RCC 7860 (cell line): ENCODE measurements at regions not wholly inside any gene's neighbourhood (a gene's known extent, or its start where the extent isn't known, plus 50 kb on each side); places are given as distances from the start of the nearest gene placed in this dataset.
"Not testable (repeated sequence)": the region's sequence is repeated elsewhere in the genome, so short reads cannot be mapped to it uniquely, and the experiment has no call there.

Experiments
- DNase-seq: peaks from one replicate; pipeline ENCODE4 v3.0.0-alpha.2; 2015; ENCODE audit warnings: low spot score
- FAIRE-seq: peaks from 2 replicates; lab custom pipeline; 2012; peaks lifted over from hg19 to GRCh38; lab: Jason Lieb, UNC

DNA sequence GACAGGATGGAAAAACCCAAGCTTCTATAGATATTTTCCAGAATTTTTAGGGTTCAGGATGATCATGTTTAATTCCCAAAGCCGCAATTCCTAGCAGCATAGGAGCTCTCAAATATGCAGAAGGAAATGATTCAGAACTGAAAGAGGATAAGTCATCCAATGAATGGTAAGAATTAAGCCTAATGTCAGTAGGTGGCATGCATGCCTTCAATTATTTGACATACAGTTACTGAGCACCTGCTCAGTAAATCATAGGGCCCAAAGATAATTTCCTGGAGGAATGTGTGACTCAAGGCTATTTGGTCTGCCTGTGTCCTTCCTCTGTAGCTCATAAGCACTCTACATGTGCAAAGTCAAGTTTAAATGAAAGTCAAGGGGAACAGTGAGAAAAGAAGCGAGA lies 116.8 kb upstream of the SLC38A4 start:
- DNase-seq: peak; percentile 61
- FAIRE-seq: peak; percentile 68

DNA sequence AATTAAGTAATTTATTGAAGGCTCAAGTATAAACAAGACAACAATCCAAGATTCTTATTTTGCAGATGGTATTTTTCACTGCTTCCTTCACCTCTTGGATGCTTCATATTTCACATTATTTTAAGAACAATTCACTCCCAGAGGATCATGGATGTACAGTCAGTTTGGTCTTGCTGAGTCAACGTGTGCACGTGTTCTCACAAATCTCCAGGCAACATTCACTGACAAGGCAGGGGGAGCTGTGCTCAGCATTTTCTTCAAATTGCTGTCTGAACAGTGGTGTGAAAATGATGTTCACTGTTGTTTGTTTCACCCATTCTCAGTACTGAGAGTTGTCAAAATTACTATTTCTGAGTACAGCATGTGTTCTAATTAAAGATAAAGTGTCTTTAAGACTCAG lies 118.3 kb upstream of the SLC38A4 start:
- DNase-seq (peak; percentile 45), FAIRE-seq (peak; percentile 29)

DNA sequence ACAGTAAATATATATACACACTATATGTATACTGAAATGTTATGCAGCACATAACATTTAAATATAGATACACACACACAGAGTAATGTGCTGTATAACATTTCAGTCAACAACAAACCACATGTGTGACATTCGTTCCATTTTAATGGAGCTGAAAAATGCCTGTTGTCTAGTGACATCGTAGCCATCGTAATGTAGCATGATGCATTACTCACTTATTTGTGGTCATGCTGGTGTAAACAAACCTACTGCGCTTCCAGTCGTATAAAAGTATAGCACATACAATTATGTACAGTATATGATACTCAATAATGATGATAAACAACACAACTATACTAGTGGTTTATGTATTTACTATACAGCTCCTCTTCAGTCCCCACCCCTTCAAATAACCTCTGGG lies 119.0 kb upstream of the SLC38A4 start:
- no peak for FAIRE-seq
- DNase-seq: no peak

DNA sequence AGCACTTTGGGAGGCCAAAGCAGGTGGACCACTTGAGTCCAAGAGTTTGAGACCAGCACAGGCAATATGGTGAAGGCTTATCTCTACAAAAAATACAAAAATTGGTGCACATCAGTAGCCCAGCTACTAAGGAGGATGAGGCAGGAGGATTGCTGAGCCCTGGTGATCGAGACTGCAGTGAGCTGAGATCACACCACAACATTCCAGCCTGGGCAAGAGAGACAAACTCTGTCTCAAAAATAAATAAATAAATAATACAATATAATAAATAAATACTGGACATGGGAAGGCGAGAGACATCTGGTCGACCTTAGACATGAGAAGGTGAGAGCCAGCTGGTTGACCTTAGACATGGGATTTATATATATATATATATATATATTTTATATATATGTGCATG lies 119.8 kb upstream of the SLC38A4 start:
- DNase-seq (no peak), FAIRE-seq (no peak)

DNA sequence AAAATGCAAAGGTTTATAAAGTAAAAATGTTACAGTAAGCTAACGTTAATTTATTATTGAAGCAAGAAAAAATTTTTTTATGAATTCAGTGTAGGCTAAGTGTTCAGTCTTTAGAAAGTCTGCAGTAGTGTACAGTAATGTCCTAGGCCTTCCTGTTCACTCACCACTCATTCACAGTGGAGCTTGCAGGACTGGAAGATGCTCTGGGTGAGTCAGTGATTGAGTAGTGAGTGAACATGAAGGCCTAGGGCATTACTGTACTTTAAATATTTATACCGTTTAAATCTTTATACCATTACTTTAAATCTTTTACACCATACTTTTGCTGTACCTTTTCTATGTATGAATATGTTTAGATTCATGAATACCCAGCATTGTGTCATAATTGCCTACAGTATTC lies 120.3 kb upstream of the SLC38A4 start:
- FAIRE-seq: no peak
- no peak for DNase-seq

DNA sequence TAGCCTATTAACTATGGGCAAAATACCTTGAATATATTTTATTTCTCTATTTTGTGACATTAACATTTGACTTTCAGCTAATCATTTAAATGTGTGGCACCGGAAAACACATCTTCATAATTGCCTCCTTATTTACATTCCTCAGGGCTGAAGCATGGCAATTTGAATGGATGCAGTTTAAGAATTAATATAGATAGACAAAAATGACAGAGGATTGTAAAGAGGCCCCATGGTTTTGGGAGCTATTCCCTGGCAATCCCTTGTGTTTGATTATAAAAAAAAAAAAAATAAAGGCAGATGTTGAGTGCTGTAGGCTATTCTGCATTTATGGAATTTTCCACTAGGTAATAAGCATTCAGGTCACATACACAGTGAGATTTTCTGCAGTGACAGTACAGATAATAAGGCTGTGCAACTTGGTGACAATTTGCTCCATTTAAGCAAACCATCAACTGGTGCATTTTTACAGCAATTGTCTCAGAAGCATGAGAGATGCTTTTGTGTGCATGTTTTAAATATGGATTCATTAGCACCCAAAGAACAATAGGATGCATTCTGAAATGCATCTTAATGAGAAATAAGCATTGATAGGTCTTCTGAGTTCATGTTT lies 123.2 kb upstream of the SLC38A4 start:
- FAIRE-seq: no peak

DNA sequence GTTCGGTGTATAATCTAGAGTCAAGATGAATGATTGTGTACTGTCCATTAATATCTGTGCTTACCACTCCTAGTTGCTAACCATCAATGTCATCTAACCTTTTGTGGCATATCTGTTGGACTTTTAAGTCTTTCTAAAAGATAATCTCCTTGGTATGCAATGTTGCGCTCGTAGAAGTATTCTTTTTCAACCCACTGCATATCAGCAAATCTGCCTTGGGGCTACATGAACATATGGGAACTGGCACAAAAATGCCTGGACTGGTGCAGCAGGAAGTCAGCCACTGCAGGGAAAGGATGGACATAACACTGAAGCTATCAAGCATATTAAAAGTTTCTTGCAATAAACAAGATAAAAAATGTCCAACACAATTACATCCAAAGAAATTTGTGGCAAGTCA lies 124.3 kb upstream of the SLC38A4 start:
- FAIRE-seq: no peak
- DNase-seq: no peak

More for the DNA sequence above, 123.2 kb upstream of the SLC38A4 start:
- DNase-seq: no peak

DNA sequence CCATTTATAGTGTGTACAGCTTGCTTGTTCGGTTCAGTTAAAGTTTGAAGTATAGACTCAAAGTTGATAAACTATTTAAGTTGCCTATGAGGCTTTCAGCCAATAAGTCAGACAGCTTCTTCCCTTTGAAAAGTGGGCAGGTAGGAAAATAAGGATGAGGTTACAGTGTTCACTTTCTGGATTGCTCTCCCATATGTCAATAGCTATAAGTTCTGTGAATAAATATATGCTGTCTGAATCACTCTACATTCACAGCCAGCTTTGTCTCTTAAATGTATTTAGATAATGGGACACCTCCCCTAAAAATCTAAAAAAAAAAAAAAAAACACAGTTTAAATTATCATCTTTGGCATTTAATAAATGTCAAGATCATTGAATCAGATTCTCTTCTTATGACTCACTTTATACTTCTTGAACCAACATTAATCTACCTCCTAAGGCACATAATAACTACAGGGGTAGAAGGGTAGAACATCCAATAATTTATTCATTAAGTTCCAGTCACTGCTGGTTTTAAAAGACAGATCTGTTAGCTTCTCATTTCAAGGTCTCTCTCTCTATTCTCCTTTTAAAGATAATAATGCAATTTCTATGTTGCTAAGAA lies 126.4 kb upstream of the PCED1B start:
- no peak for FAIRE-seq
- no peak for DNase-seq

DNA sequence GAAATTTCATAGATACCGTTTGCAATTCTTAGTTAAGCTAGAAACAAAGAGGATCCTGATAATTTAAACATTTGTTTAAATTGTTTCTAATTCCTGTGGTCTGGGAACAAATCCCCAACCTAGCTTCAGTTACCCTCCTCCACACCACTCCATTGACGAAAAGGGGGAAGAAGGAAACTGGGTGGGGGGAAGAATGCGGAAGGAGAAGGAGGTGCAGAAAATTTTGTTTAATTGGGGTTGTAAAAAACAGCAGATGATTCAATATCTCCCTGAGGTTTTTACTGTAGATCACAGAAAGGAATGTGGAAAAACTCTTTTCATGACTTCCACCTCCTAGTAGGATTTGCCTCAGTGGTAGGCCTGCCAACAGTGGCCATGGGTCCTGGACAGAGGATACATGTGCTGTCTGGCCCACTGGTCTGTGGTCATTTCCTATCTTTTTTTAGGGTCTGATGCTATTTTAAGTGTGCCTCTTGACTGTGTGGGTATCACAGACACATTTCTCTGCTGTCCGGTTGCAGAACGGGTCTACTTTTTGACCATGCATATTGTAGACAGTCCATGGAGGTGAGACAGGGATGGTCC lies 122.9 kb upstream of the PCED1B start:
- DNase-seq (no peak), FAIRE-seq (no peak)

DNA sequence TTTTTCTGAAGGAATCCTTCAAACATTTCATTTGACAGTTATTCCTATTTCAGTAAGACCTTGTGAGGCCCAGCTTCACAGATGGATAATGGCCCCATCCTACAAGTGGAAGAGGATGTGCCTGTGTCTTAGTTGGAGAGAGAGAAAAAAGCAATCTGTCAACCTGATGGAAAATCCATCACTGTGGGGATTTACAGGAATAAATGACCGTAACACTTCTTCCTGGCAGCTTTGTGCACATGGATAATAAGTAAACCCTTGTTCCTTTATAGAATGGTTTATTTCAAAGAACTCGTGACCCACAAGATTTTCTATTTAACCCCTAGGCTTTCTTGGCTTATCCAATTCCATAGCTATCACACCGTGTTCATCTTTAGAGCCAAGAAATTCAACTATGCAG lies 121.4 kb upstream of the PCED1B start:
- DNase-seq (no peak), FAIRE-seq (peak; percentile 77)

DNA sequence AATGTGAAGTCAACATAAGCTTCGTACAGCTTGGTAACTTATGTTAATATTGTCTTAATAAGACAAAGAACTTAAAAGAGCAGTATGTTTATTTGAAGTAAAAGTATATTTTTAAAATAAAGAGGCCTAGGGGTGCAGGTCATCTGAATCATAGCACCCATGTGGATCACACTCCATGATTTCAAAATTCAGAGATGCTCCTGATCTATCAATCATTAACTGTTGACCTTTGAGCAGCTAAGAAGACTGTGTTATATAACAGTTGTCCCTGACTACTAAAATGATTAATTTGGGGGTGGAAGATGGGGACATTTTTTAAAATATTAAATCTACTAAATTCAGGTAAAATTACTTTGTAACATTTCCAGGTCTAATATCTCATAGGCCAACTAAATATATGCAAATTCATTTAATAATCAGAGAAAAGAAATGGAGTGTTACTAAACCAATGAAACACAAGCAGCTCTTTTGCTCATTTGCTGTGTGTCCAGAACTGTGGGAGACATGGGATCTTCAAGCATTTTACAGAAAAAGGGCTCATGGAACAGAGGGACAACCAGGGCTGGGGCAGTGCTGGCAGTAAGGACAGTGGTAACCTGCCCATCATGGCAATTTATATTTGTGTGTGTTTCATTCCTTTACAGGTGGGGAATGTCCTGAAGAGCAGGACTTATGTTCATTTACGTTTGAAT lies 120.7 kb upstream of the PCED1B start:
- FAIRE-seq (peak; percentile 30), DNase-seq (no peak)

DNA sequence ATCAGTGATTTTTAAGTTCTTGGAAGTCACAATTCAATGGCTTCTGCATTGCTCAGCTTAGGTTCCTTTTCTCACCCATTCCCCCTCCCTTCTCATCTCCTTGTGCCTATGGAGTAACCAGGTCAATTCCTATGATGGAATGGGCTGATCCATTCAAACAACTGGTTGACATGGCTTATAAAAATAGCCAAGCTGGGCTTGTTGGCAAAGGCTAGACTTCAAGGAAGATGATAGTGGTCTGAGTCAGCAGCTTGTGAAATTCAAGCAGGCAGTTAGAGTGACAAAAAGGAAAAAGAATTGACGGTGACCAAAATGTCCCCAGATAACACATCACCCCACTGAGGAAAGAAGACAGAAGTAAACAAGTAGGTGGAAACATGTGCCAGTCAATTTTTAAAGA lies 119.9 kb upstream of the PCED1B start:
- DNase-seq: peak; percentile 93
- FAIRE-seq: peak; percentile 97

DNA sequence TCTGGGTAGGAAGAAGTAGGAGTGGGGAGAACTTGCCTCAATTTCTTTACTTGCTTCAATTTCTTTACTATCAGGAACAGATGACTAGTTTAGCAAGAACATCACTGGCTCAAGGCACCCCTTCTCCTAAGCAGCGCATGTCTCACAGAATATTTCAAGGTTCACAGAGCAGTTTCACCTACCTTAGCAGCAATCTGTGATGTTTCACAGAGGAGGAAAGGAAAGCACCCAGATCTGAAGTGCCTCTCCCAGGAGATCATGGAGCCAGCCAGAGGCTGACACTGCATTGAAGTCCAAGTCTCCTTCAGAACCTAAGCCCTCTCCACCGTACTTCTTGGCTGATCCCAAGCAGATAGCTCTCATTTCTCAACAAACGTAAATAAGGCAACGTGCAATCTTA lies 118.7 kb upstream of the PCED1B start:
- DNase-seq (no peak), FAIRE-seq (no peak)

DNA sequence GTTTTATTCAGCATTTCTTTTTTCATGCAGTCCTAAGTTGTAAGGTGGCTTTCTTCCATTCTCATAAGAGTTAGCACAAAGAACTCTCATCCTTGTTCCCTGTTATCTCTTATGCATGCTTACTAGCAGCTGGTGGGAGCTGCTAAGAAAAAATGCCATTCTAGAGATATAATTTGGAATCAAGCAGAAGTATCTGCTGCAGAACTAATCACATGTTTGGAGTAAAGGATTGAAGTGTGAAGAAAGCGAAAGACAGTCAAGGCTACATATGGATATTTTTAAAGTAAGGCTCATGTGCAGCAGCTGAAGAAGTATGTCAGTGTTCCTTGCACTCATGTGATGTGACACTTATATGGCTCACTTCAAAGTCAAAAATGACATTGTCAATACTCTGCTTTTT lies 116.2 kb upstream of the PCED1B start:
- DNase-seq (no peak), FAIRE-seq (no peak)

DNA sequence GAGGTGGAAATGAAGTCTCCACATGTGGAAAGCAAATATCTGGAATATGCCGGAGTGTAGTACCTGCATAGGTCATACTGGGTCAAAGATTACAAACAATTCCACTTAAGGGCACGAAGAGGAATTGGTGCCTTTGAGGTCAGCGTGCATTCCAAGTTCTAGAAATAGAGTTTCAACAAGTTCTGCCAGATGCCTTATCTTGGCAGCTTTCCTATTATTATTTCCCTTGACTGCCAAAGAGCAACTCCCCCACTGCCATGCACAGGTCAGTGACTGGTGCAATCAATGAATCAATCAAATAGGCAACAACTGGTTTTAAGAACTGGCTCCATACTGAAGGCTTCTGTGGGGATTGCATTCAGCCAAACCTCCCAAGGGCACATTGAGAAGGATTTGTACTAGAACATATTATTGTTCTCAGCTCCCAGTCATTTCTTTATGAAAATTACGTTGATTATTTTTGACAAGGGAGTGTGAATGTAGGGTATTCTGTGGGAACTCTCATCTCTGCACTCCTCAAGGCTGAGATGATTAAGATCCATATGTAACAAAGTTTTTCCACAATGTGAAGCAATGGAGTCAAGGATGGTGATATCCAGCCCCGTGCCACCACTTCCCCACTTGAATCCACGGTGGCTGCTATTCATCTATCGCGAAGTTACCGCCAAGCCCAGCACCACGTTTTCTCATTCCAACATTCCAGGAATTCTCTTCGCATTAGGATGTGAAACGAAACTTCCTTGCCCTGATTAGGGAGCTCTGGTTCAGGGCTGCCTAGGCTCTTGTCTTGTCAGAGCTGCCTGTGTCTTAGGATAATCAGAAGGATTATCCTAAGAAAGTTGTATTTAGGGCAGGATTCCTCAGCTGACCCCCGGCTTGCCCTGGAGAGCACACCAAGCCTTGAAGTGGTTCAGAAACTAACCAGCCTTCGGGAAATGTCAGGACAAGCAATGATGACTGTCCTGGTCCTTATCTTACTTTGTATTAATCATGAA lies 115.1 kb upstream of the PCED1B start:
- FAIRE-seq (peak; percentile 73), DNase-seq (peak; percentile 79)

DNA sequence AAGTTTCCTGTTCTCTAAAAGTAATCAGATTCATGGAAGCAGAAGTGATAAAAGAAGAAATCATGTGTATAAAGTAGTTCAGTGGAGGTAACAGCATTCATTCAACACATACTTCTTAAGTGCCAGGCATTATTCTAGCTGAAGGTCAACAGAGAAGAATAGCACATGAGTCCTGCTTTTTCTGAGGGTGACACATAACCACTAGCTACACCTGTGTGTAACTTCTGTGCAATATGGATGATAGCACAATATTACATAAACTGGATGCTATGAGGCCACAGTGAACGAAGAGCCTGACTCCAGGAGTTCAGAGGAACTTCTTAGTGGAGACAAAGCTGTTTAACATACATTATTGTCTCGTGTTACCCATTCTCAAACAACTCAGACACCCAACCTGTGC lies 114.3 kb upstream of the PCED1B start:
- DNase-seq: peak; percentile 21
- FAIRE-seq: no peak

DNA sequence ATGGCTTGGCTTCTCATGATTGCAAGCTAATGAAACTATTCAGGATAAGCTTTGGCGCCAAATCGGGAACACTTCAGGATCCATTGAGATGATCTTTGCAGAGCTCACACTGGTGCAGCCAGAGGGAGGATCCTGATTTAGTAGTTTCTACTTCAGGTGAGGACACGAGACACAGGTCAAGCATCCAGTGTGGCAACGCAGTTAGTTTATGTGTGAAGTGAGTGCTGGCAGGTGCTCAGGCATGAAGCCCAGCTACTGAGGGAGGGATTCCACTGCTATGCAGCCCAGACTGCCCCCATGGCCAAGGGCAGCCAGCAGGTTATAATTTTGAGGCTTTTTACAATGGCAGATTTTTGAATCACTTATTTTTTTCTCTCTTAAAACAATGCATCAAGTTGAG lies 113.5 kb upstream of the PCED1B start:
- DNase-seq: no peak
- FAIRE-seq: no peak

DNA sequence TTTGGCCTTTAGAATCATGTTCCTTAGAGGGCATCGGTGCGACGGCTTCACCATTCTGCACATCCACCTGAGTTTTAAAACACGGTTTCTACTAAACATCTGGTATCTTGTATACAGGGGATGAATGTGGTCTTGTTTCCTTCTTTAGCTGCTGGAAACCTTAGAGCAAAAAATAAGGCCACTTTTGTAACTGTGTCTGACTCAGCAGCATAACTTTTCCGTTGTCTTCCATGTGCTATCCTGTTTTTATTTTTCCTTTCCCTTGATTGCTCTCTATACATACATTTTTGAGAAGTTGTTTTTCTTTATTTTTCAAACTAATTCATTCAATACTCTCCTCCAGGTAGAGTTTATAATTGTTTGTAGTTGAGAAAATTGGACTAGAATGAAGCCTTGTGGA lies 108.8 kb upstream of the PCED1B start:
- DNase-seq (no peak), FAIRE-seq (no peak)

DNA sequence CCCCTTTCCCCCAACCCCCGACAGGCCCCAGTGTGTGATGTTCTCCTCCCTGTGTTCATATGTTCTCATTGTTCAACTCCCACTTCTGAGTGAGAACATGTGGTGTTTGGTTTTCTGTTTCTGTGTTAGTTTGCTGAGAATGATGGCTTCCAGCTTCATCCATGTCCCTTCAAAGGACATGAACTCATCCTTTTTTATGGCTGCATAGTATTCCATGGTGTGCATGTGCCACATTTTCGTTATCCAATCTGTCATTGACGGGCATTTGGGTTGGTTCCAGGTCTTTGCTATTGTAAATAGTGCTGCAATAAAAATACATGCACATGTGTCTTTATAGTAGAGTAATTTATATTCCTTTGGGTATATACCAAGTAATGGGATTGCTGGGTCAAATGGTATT lies 105.5 kb upstream of the PCED1B start:
- DNase-seq, FAIRE-seq: not testable (repeated sequence)

DNA sequence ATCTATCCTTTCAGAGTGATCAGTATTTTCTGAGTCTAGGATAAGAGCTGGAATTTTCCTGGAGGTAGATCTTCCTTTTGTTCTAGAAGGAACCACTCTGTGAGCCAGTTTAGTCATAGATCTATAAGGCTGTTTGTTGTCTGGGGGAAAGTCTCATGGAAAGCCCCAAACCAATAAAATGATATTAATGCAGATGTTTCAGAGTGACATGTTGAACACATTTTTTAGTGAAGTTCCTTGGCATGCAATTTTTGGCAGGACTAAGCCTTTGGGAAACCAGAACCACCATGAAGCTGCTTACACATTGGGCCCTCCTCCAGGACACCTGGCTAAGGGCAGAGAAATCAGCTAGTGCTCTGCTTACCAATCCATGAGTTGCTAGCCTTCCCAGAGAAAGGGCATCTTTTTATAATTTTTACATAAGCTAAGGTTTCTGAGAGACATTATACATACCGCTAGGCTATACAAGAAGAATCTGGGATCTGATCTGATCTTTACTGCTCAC lies 101.5 kb upstream of the PCED1B start:
- FAIRE-seq (no peak), DNase-seq (no peak)

DNA sequence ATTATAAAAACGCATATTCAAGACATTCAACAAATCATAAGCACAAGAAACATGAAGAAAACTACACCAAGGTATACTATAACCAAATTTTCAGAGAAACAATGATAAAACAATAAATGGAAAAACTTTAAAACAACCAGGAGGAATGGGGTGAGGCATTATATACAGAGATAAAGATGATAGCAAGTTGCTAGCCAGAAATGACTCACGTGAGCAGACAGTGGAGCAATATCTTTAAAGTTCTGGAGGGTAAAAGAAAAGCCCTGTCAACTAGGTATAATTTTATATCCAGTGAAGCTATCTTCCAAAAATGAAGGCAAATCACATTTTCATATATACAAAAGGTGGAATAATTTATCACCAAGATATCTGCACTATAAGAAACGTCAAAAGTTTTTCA lies 97.8 kb upstream of the PCED1B start:
- FAIRE-seq (no peak), DNase-seq (no peak)
